ENCODE measurements at regions not wholly inside any gene's neighbourhood (a gene's known extent, or its start where the extent isn't known, plus 50 kb on each side); places are given as distances from the start of the nearest gene placed in this dataset.

GRCh38 chr15:77817434-77817833 is 184.7 kb upstream of the LINGO1 start:
- peaks cover 52% of the 10 kb centered on the region for H3K27me3 Mint-ChIP-seq
- peaks cover 12% of the 10 kb centered on the region for H3K4me1 Mint-ChIP-seq
- peak overlapping the region; percentile 66 for H3K4me3 Mint-ChIP-seq
- ChIA-PET CTCF (no interaction called here), POLR2A (no interaction called here)
- no peaks in the 10 kb centered on the region for H3K79me2 ChIP-seq (ENCODE audit: control insufficient read depth, insufficient read depth, low read length)
- no peak overlapping the region for H3K9ac ChIP-seq (ENCODE audit: low read length)
- no peaks in the 10 kb centered on the region for H3K9me3 Mint-ChIP-seq (ENCODE audit: insufficient read depth)
- H3K9me3 ChIP-seq (ENCODE audit: control extremely low read depth in 1 of 3, control insufficient read depth in 2 of 3, insufficient read depth in 1 of 3, low read length in 2 of 3), result no peaks in the 10 kb centered on the region
- no peak overlapping the region for H3K27ac ChIP-seq (ENCODE audit: low read length in 2 of 2)
- H3K27me3 ChIP-seq (replicated peaks in 1 of 4; ENCODE audit: control extremely low read depth in 1 of 4, control insufficient read depth in 3 of 4, insufficient read depth in 4 of 4, low read length in 3 of 4), result peaks cover 0 to 49% (median 6%) of the 10 kb centered on the region in 4 experiments
- intact Hi-C loops (cut with micrococcal nuclease), result no loop called here
- 92% methylated on average over 8 of the region's 9 CpGs for WGBS (ENCODE audit: insufficient coverage)
- ATAC-seq (ENCODE audit: low read depth) (no peak), DNase-seq (no peak)
- H3K4me3 ChIP-seq (ENCODE audit: control extremely low read depth in 1 of 5, extremely low read depth in 1 of 5, insufficient read depth in 1 of 5, low read depth in 2 of 5, low read length in 4 of 5), result no peak overlapping the region
- TF ChIP-seq CTCF (IDR thresholded peaks at IDR 0.05), result no peak
- no peak for TF ChIP-seq EZH2 (IDR thresholded peaks at IDR 0.05; ENCODE audit: borderline replicate concordance, insufficient read depth, low read depth, low read length, poor library complexity, severe bottlenecking)
- H3K4me2 ChIP-seq (replicated peaks; ENCODE audit: low read depth, low read length, poor library complexity, severe bottlenecking), result no peak overlapping the region
- H3K27ac Mint-ChIP-seq, result no peak overlapping the region
- H4K20me1 ChIP-seq (ENCODE audit: control insufficient read depth, insufficient read depth, low read length, poor library complexity, severe bottlenecking), result no peaks in the 10 kb centered on the region
- no peaks in the 10 kb centered on the region for H3K36me3 ChIP-seq (replicated peaks in 1 of 2; ENCODE audit: control extremely low read depth in 1 of 2, control insufficient read depth in 1 of 2, extremely low read depth in 1 of 2, insufficient read depth in 2 of 2, low read length in 1 of 2)
- no peak overlapping the region for H2AFZ ChIP-seq (ENCODE audit: insufficient read depth, low read depth, low read length, poor library complexity, severe bottlenecking)
- H3K4me1 ChIP-seq (ENCODE audit: control insufficient read depth in 2 of 2, insufficient read depth in 2 of 2, low read length in 2 of 2), result peaks cover 0 to 4% of the 10 kb centered on the region in 2 donors

GRCh38 chr15:77816983-77817382 is 184.3 kb upstream of the LINGO1 start:
- Mint-ChIP-seq H3K4me1 (peaks cover 12% of the 10 kb centered on the region), H3K27me3 (peaks cover 48% of the 10 kb centered on the region), H3K9me3 (ENCODE audit: insufficient read depth) (no peaks in the 10 kb centered on the region), H3K27ac (no peak overlapping the region), H3K4me3 (no peak overlapping the region)
- no peak overlapping the region for H3K27ac ChIP-seq (ENCODE audit: low read length in 2 of 2)
- H3K4me3 ChIP-seq (ENCODE audit: control extremely low read depth in 1 of 5, extremely low read depth in 1 of 5, insufficient read depth in 1 of 5, low read depth in 2 of 5, low read length in 4 of 5), result no peak overlapping the region
- H3K9ac ChIP-seq (ENCODE audit: low read length), result no peak overlapping the region
- no peak overlapping the region for H2AFZ ChIP-seq (ENCODE audit: insufficient read depth, low read depth, low read length, poor library complexity, severe bottlenecking)
- H3K4me1 ChIP-seq (ENCODE audit: control insufficient read depth in 2 of 2, insufficient read depth in 2 of 2, low read length in 2 of 2), result peaks cover 0 to 4% of the 10 kb centered on the region in 2 donors
- intact Hi-C loops (cut with micrococcal nuclease), result no loop called here
- CTCF ChIA-PET, result interaction anchor here (0.6 kb wide), 1 partner anchor 273 kb away, joined by 3 read pairs; no protein-coding TSS in a partner anchor
- TF ChIP-seq EZH2 (IDR thresholded peaks at IDR 0.05; ENCODE audit: borderline replicate concordance, insufficient read depth, low read depth, low read length, poor library complexity, severe bottlenecking) (no peak), CTCF (IDR thresholded peaks at IDR 0.05) (no peak)
- ATAC-seq (ENCODE audit: low read depth) (no peak), DNase-seq (no peak)
- POLR2A ChIA-PET, result no interaction called here
- H3K27me3 ChIP-seq (replicated peaks in 1 of 4; ENCODE audit: control extremely low read depth in 1 of 4, control insufficient read depth in 3 of 4, insufficient read depth in 4 of 4, low read length in 3 of 4), result peaks cover 0 to 44% (median 6%) of the 10 kb centered on the region in 4 experiments
- no peaks in the 10 kb centered on the region for H3K79me2 ChIP-seq (ENCODE audit: control insufficient read depth, insufficient read depth, low read length)
- no peak overlapping the region for H3K4me2 ChIP-seq (replicated peaks; ENCODE audit: low read depth, low read length, poor library complexity, severe bottlenecking)
- no peaks in the 10 kb centered on the region for H3K9me3 ChIP-seq (ENCODE audit: control extremely low read depth in 1 of 3, control insufficient read depth in 2 of 3, insufficient read depth in 1 of 3, low read length in 2 of 3)
- no peaks in the 10 kb centered on the region for H4K20me1 ChIP-seq (ENCODE audit: control insufficient read depth, insufficient read depth, low read length, poor library complexity, severe bottlenecking)
- no peaks in the 10 kb centered on the region for H3K36me3 ChIP-seq (replicated peaks in 1 of 2; ENCODE audit: control extremely low read depth in 1 of 2, control insufficient read depth in 1 of 2, extremely low read depth in 1 of 2, insufficient read depth in 2 of 2, low read length in 1 of 2)
- 85% methylated on average over 7 of the region's 7 CpGs for WGBS (ENCODE audit: insufficient coverage)

Measured in B cell (primary cell).